ENCODE measurements at regions not wholly inside any gene's neighbourhood (a gene's known extent, or its start where the extent isn't known, plus 50 kb on each side); places are given as distances from the start of the nearest gene placed in this dataset.
"Not testable (repeated sequence)": the region's sequence is repeated elsewhere in the genome, so short reads cannot be mapped to it uniquely, and the experiment has no call there.

GRCh38 chr3:190989218-190989617 is 126.7 kb upstream of the GMNC start:
- no peak for DNase-seq

GRCh38 chr3:190988102-190988501 is 125.6 kb upstream of the GMNC start:
- DNase-seq = no peak

- DNase-seq = no peak
Observed at GRCh38 chr3:190984502-190985244, 122.2 kb upstream of the GMNC start.

GRCh38 chr3:190983875-190984274 is 121.4 kb upstream of the GMNC start:
- DNase-seq = no peak

- no peak for DNase-seq
Observed at GRCh38 chr3:190973771-190974170, 111.3 kb upstream of the GMNC start.

- DNase-seq = no peak
Observed at GRCh38 chr3:190972840-190973270, 110.4 kb upstream of the GMNC start.

- no peak for DNase-seq
Observed at GRCh38 chr3:190972196-190972595, 109.7 kb upstream of the GMNC start.

GRCh38 chr3:190970560-190970959 is 108.1 kb upstream of the GMNC start:
- no peak for DNase-seq

- DNase-seq = no peak
Observed at GRCh38 chr3:190968616-190969015, 106.1 kb upstream of the GMNC start.

GRCh38 chr3:190964931-190965330 is 102.4 kb upstream of the GMNC start:
- not testable (repeated sequence) for DNase-seq

- DNase-seq = no peak
Observed at GRCh38 chr3:190959077-190959476, 96.6 kb upstream of the GMNC start.

GRCh38 chr3:190941694-190942260 is 79.3 kb upstream of the GMNC start:
- no peak for DNase-seq

GRCh38 chr3:190934616-190935015 is 72.1 kb upstream of the GMNC start:
- DNase-seq = not testable (repeated sequence)

GRCh38 chr3:190926619-190927018 is 64.1 kb upstream of the GMNC start:
- no peak for DNase-seq

- no peak for DNase-seq
Observed at GRCh38 chr3:190912736-190913135, 50.2 kb upstream of the GMNC start.

Data from nucleus accumbens (tissue), 56 donors.